Thymus (tissue), 11 donors: ENCODE measurements at regions not wholly inside any gene's neighbourhood (a gene's known extent, or its start where the extent isn't known, plus 50 kb on each side); places are given as distances from the start of the nearest gene placed in this dataset.
"Not testable (repeated sequence)": the region's sequence is repeated elsewhere in the genome, so short reads cannot be mapped to it uniquely, and the experiment has no call there.

ENCODE experiments used
- DNase-seq, 9 donors: peaks; one replicate each; pipeline ENCODE4 v3.0.0-alpha.2; 2013; ENCODE audit warnings: low spot score in 9 of 9, low read depth in 6 of 9, missing footprints in 1 of 9
- H3K27ac ChIP-seq, 2 donors: one replicate each; pipeline ENCODE4 v1.5.1; 2013; ENCODE audit warnings: control low read depth in 1 of 2, low read depth in 1 of 2, low read length in 1 of 2, mild to moderate bottlenecking in 1 of 2, moderate library complexity in 1 of 2
- H3K27me3 ChIP-seq, 2 donors: one replicate each; pipeline ENCODE4 v1.5.1; 2013; ENCODE audit warnings: low read length in 1 of 2; ENCODE audit not compliant: control insufficient read depth in 2 of 2, insufficient read depth in 1 of 2
- H3K36me3 ChIP-seq, 2 donors: one replicate each; pipeline ENCODE4 v1.5.1; 2013; ENCODE audit warnings: low read length in 1 of 2, mild to moderate bottlenecking in 1 of 2, moderate library complexity in 1 of 2; ENCODE audit not compliant: control insufficient read depth in 2 of 2, insufficient read depth in 2 of 2
- H3K4me1 ChIP-seq, 2 donors: one replicate each; pipeline ENCODE4 v1.5.1; 2013; ENCODE audit warnings: low read length in 2 of 2; ENCODE audit not compliant: control insufficient read depth in 2 of 2, insufficient read depth in 2 of 2
- H3K4me3 ChIP-seq, 2 donors: one replicate each; pipeline ENCODE4 v1.5.1; 2013; ENCODE audit warnings: low read length in 2 of 2, control low read depth in 1 of 2, mild to moderate bottlenecking in 1 of 2
- H3K9me3 ChIP-seq, 2 donors: one replicate each; pipeline ENCODE4 v1.5.1; 2013; ENCODE audit warnings: low read length in 1 of 2, mild to moderate bottlenecking in 1 of 2; ENCODE audit not compliant: control insufficient read depth in 2 of 2, insufficient read depth in 1 of 2
- WGBS: extraction: QIAGEN DNeasy Blood & Tissue Kit; methylation state at CpG from one replicate; pipeline ENCODE4 v1.1.7; 2013; 5-methylcytosine and 5-hydroxymethylcytosine counted together
- donor health status: healthy.

DNA sequence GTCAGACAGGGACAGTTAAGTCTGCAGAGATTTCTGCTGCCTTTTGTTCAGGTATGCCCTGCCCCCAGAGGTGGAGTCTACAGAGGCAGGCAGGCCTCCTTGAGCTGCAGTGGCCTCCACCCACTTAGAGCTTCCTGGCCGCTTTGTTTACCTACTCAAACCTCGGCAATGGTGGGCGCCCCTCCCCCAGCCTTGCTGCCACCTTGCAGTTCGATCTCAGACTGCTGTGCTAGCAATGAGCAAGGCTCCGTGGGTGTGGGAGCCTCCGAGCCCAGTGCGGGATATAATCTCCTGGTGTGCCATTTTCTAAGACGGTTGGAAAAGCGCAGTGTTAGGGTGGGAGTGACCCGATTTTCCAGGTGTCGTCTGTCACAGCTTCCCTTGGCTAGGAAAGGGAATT is 465.7 kb upstream of the LRRC7 start:
- DNase-seq, H3K27ac ChIP-seq, H3K27me3 ChIP-seq, H3K36me3 ChIP-seq, H3K4me3 ChIP-seq, H3K4me1 ChIP-seq, H3K9me3 ChIP-seq: not testable (repeated sequence)
- 96% methylated on average over 11 of the region's 11 CpGs for whole genome bisulfite sequencing

DNA sequence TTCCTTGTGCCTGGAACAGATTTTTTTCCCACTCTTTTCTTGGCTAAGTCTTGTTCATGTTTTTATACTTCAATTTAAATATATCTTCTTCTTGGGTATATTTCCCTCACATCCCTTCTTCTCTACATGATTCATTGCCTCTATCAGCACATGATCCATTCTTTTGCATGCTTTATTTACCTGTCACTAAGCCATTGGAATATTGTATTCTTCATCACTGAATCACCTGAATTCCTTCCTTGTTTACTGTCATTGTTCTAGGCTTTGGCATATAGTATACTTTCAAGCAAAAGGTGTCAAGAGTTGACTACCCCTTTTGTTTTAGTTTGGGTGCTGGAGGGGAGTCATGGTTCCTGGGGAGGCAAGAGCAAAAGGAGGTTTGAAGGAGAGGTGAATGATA is 464.5 kb upstream of the LRRC7 start:
- no peak for DNase-seq
- Histone ChIP-seq H3K27me3 (no peaks in the 10 kb centered on the region), H3K4me1 (no peaks in the 10 kb centered on the region), H3K27ac (no peak overlapping the region), H3K36me3 (no peaks in the 10 kb centered on the region), H3K4me3 (no peak overlapping the region), H3K9me3 (no peaks in the 10 kb centered on the region)

DNA sequence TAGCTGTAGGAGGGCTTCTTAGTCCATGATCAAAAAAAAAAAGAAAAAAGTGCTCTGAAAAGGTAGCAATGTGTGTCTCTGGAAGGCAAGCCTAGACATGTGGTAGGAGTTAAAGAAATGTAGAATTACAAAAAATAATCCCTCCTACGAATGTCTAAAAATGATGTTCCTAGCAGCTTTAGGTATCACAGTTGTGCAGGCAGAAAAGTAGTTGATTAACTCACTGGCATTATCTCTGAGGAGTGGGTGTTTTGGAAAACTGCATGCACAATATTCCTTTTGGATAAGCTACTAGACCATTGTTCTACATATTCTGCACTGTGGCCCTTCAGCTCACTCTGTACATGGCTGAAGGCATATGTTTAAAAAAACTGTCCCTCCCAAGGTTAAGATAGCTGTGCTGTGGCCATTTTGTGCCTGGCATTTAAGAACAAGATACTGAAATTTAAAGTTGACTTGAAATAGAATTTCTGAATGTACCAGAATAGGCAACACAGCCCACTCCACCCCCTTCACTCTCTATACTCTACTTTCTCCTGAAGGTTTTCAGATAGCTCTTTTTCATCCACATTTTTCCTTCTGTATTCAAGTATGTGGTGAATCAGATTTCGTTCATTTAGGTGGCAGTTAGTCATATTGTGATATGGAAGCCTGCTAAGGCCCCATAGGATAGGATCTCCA is 463.9 kb upstream of the LRRC7 start:
- Histone ChIP-seq H3K27ac (no peak overlapping the region), H3K36me3 (no peaks in the 10 kb centered on the region), H3K27me3 (no peaks in the 10 kb centered on the region), H3K4me3 (no peak overlapping the region), H3K9me3 (no peaks in the 10 kb centered on the region), H3K4me1 (no peaks in the 10 kb centered on the region)
- DNase-seq, result no peak
- 78% methylated on average over 2 of the region's 2 CpGs for WGBS

DNA sequence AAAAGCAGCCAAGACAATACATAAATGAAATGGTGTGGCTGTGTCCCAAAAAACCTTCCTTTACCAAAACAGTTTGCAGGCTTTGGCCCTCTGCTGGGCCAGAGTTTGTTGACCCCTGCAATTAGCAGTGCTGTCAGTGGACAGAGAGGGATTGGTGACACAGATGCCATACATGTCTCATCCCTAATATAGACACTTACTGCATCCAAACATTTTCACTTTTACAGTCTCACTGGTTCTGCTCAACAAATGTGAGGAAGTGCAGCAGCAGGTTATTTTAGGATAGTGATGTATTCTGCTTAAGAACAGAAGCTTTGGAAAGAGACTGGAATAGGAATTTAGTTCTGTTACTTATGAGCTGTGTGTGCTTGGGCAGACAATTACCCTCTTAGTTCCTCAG is 462.8 kb upstream of the LRRC7 start:
- no peak overlapping the region for H3K27ac ChIP-seq
- H3K36me3 ChIP-seq, result no peaks in the 10 kb centered on the region
- no peaks in the 10 kb centered on the region for H3K4me1 ChIP-seq
- DNase-seq, result no peak
- no peak overlapping the region for H3K4me3 ChIP-seq
- peaks cover 0 to 1% of the 10 kb centered on the region in 2 donors for H3K9me3 ChIP-seq
- H3K27me3 ChIP-seq, result no peaks in the 10 kb centered on the region

DNA sequence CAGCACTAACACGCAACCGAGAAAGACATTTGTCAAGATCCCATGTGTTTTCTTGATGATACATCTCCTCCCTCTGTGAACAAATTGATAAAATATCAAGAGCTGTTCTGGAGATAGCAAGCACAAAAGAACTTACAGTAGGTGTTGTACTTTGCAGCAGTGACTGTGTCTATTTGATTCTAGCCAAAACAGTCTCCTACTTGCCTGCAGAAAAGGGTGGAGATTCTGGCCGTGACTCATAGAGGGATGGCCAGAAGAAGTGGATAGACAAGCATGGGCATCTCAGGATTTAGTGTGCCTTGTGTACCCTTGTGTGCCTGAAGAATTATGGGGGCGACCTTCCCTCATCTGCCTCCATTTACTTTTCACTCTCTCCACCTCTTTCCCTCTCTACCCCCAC is 458.4 kb upstream of the LRRC7 start:
- no peak overlapping the region for H3K4me3 ChIP-seq
- H3K9me3 ChIP-seq, result peaks cover 0 to 1% of the 10 kb centered on the region in 2 donors
- no peak overlapping the region for H3K27ac ChIP-seq
- 94% methylated on average over 4 of the region's 4 CpGs for WGBS
- DNase-seq, result no peak
- no peaks in the 10 kb centered on the region for H3K36me3 ChIP-seq
- no peaks in the 10 kb centered on the region for H3K4me1 ChIP-seq
- no peaks in the 10 kb centered on the region for H3K27me3 ChIP-seq

DNA sequence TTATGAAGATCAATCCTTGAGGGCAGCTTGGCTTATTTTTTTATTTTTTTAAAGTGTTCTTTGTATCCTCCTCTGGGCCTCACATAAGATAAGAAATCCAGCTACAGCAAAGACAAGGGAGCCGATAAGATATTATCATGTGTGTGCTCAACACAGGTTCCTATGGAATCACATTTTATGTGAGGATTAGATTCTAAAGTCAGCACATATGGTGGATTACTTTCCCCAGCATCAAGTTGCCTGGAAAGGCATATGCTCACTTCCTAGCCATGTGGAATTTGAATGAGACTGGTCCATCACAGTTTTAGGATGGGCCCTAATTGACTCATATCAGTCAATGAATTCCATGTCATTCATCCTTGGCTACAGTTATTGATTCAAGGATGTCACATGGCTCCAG is 456.9 kb upstream of the LRRC7 start:
- H3K9me3 ChIP-seq, result peaks cover 0 to 1% of the 10 kb centered on the region in 2 donors
- H3K4me3 ChIP-seq, result no peak overlapping the region
- H3K36me3 ChIP-seq, result no peaks in the 10 kb centered on the region
- no peak for DNase-seq
- H3K27me3 ChIP-seq, result no peaks in the 10 kb centered on the region
- H3K4me1 ChIP-seq, result no peaks in the 10 kb centered on the region
- WGBS, result 96% methylated on average over 1 of the region's 1 CpG
- H3K27ac ChIP-seq, result no peak overlapping the region

DNA sequence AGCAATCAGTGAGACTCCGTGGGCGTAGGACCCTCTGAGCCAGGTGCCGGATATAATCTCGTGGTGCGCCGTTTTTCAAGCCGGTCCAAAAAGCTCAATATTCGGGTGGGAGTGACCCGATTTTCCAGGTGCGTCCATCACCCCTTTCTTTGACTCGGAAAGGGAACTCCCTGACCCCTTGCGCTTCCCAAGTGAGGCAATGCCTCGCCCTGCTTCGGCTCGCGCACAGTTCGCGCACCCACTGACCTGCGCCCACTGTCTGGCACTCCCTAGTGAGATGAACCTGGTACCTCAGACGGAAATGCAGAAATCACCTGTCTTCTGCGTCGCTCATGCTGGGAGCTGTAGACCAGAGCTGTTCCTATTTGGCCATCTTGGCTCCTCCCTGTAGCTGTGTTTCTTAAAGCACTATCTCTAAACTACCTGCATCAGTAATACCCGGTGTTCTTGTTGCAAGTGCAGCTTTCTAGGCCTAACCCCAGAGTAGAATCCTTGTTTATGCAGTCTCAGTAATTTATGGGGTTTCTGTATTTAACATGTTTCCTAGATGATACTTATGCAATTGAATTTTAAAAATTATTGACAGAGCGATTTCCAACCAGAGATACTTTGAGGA is 447.5 kb upstream of the LRRC7 start:
- DNase-seq, H3K4me1 ChIP-seq: not testable (repeated sequence)
- WGBS, result 90% methylated on average over 24 of the region's 24 CpGs

DNA sequence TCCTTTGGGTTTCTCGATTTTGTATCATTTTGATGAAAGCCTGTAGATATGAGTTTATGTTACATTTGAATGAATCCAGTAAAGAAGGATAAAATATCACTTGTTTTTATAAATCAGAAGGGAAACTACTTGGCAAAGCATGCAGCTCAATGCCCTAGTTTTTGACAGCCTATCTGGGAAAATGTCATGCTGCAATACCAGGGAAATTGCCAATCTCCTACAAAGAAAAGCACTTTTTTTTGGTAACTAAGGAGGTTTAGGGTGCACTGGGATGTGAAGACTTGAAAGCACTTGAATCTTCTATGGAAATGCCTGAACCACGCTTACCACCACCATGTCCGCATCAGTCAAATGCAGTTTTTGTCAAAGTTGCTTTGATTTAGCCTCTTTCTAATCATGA is 446.9 kb upstream of the LRRC7 start:
- H3K27ac ChIP-seq, result no peak overlapping the region
- no peaks in the 10 kb centered on the region for H3K4me1 ChIP-seq
- 93% methylated on average over 3 of the region's 3 CpGs for WGBS
- DNase-seq, result no peak
- H3K9me3 ChIP-seq, result no peaks in the 10 kb centered on the region
- no peak overlapping the region for H3K4me3 ChIP-seq
- no peaks in the 10 kb centered on the region for H3K27me3 ChIP-seq
- no peaks in the 10 kb centered on the region for H3K36me3 ChIP-seq

More for the DNA sequence above, 447.5 kb upstream of the LRRC7 start:
- not testable (repeated sequence) for H3K4me3 ChIP-seq, H3K9me3 ChIP-seq, H3K27me3 ChIP-seq, H3K27ac ChIP-seq, H3K36me3 ChIP-seq

DNA sequence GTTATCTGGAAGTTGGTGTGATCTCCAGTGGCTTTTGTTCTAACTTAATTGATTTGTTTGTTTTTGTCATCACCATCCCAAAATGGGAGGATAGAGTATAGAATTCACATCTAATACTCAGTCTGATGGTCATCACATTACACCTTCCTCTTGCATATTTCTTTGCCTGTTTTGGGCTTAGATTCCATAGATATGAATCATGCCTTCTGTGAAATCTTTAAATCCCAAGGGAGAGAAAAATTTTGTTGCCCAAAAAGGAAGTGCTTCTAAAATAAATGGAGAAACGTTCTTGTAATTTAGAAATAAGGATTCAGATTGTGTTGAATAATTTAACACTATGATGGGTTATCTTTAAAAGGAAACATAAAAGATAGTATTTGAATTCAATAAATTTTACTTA is 446.0 kb upstream of the LRRC7 start:
- Histone ChIP-seq H3K27ac (no peak overlapping the region), H3K27me3 (no peaks in the 10 kb centered on the region), H3K4me1 (no peaks in the 10 kb centered on the region), H3K36me3 (no peaks in the 10 kb centered on the region), H3K4me3 (no peak overlapping the region), H3K9me3 (no peaks in the 10 kb centered on the region)
- 80% methylated on average over 1 of the region's 1 CpG for WGBS
- DNase-seq, result no peak
